ENCODE measurements at regions not wholly inside any gene's neighbourhood (a gene's known extent, or its start where the extent isn't known, plus 50 kb on each side); places are given as distances from the start of the nearest gene placed in this dataset.
"Not testable (repeated sequence)": the region's sequence is repeated elsewhere in the genome, so short reads cannot be mapped to it uniquely, and the experiment has no call there.

DNA sequence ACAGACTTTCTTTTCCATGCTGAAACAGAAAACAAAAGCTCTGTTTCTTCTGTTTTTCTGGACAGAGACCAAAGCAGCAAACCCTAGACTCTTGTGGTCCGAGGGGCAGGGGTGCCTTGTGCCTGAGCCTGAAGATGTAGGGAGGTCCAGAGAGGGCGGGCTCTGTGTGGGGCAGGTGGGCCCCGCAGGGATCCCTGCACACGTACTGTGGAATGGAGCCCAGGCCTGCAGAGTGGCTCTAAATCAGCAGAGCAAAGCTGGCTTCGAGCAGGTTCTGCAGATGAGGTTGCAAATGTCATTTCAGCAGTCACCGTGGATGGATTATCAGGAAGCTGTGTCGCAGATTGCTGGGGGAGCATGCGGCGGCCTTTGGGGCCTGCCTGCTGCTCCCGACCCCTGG lies 438.6 kb downstream of the RNF144A start:
- in situ Hi-C loops (cut with HindIII; ENCODE audit: low pct_unique_long_range_greater_than_20kb, low sequenced_read_pairs): no loop called here

DNA sequence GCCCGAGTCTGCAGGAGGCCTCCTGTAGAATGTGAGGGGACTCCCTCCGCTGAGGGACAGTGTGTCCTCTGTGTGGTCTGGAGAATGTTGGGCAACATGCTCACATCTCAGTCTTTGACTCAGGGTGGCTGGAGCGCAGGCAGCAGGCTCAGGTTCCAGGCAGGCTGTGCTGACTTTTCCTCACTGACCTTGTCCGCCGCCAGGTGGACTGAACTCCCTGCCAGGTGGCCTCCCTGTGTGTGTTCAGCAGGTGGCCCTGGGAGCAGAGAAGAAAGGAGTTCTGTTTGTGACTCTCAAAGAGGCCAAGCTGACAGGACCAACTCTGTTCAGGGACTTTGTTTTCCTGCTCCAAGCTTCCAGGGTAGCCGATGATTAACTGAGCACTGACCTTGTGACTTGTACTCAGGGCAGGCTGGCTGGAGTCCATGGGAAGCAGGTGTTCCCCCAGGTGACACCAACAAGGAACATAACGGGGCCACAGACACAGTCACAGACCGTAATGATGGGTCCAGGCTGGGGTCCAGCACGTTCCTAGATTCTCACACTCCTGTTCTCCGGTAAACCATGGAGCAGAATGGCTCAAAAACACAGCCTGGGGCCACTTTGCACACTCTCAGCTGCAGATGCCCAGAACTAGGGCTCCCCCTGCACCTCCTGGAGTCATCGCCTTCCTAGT lies 439.8 kb downstream of the RNF144A start:
- DNase-seq (ENCODE audit: low read depth in 1 of 2, low spot score in 1 of 2): peak in 1 of 2 experiments; percentile 10
- in situ Hi-C loops (cut with HindIII; ENCODE audit: low pct_unique_long_range_greater_than_20kb, low sequenced_read_pairs): no loop called here
- TF ChIP-seq JUND (IDR thresholded peaks at IDR 0.05; ENCODE audit: low read depth): no peak

More for the DNA sequence above, 438.6 kb downstream of the RNF144A start:
- TF ChIP-seq JUND (IDR thresholded peaks at IDR 0.05; ENCODE audit: low read depth): no peak
- no peak for DNase-seq (ENCODE audit: low read depth in 1 of 2, low spot score in 1 of 2)

DNA sequence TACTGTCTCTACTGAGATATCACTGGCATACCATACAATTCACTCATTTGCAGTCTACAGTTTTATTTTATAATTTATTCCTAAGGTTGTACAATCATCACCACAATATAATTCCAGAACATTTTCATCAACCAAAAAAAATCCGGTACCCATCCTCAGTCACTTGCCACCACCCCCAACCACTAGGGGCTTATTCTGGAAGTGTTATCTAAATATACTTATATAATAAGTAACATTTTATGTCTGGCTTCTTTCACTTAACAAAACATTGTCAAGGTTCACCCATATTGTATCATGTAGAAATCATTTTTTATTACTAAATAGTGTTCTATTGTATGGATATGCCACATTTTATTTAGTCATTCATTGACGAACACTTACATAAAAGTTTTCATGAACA lies 440.8 kb downstream of the RNF144A start:
- in situ Hi-C loops (cut with HindIII; ENCODE audit: low pct_unique_long_range_greater_than_20kb, low sequenced_read_pairs): no loop called here
- no peak for DNase-seq (ENCODE audit: low read depth in 1 of 2, low spot score in 1 of 2)
- TF ChIP-seq JUND (IDR thresholded peaks at IDR 0.05; ENCODE audit: low read depth): no peak

DNA sequence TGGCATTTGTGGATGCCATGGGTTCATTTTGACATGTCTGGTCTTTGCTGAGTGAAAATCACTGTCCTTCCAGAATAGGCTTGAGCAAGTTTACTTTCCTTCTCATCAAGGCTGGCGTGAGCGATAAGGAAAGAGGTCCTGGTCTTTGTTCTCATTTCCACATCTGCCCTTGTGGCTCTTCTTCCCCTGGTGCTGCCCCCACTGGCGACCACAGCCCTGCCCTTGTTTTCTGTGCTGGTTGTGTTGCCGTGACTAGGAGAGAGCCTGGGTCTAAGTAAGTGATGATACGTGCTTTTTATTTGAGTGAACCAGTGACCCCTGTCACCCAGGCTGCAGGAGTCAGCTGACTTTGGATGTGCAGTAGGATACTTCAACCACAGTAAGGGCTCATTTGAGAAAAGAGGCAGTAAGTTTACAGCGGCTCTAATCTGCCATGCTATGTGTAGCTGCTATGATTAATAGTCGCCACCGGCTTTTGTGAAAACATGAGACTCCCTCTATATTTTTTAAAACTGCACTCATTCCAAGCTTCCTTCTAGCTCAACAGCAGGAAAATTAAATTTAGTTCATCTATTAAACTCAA lies 441.7 kb downstream of the RNF144A start:
- no peak for DNase-seq (ENCODE audit: low read depth in 1 of 2, low spot score in 1 of 2)
- in situ Hi-C loops (cut with HindIII; ENCODE audit: low pct_unique_long_range_greater_than_20kb, low sequenced_read_pairs): no loop called here
- TF ChIP-seq JUND (IDR thresholded peaks at IDR 0.05; ENCODE audit: low read depth): no peak

DNA sequence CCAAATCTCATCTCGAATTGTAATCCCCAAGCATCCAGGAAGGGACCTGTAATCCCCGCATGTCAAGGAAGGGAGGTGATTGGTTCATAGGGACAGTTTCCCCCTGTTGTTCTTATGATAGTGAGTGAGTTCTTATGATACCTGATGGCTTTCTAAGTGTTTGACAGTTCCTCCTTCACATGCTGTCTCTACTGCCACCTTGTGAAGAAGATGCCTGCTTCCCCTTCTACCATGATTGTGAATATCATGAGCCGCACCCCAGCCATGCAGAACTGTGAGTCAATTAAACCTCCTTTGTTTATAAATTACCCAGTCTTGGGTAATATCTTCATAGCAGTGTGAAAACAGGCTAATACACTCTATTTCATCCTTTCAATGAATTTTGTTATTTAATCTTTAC lies 446.7 kb downstream of the RNF144A start:
- DNase-seq (ENCODE audit: low read depth in 1 of 2, low spot score in 1 of 2): peak in 1 of 2 experiments; percentile 49
- no peak for TF ChIP-seq JUND (IDR thresholded peaks at IDR 0.05; ENCODE audit: low read depth)
- in situ Hi-C loops (cut with HindIII; ENCODE audit: low pct_unique_long_range_greater_than_20kb, low sequenced_read_pairs): no loop called here

DNA sequence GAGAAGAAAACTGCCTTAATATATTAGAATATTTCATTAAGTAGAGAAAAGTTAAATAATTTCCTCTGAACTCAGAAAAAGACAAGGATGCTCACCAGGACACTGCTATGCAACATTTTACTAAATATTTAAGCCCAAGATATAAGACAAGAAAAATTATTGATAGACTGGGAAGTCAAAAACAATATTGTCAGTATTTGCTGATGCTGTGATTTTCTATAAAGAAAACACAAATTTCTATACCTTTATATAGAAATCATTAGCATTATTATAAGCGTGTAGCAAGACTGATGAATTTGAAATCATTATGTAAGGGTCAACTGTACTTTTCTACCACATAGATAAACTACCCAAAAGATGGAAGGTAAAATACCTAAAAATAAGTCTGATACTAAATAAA lies 451.0 kb downstream of the RNF144A start:
- in situ Hi-C loops (cut with HindIII; ENCODE audit: low pct_unique_long_range_greater_than_20kb, low sequenced_read_pairs): no loop called here
- no peak for TF ChIP-seq JUND (IDR thresholded peaks at IDR 0.05; ENCODE audit: low read depth)
- no peak for DNase-seq (ENCODE audit: low read depth in 1 of 2, low spot score in 1 of 2)

DNA sequence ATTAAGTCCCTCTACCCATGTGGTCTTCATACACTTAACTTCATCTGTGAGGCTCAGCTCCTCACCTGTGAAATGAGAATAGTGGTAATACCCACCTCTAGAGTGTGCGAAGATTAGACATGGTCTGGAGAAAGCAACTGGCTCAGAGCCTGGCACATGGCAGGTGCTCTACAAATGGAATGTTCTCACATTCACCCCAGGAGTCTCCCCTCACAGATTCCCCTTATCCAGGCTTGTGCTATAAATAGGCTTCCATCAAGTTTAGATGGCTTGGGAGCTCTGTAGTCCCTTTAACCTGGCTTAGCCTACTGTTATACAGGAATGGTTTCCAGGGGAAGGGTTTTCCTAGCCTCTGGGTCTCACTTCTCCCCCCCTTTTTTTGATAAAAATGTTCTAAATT lies 455.9 kb downstream of the RNF144A start:
- TF ChIP-seq JUND (IDR thresholded peaks at IDR 0.05; ENCODE audit: low read depth): no peak
- in situ Hi-C loops (cut with HindIII; ENCODE audit: low pct_unique_long_range_greater_than_20kb, low sequenced_read_pairs): no loop called here
- DNase-seq (ENCODE audit: low read depth in 1 of 2, low spot score in 1 of 2): no peak

DNA sequence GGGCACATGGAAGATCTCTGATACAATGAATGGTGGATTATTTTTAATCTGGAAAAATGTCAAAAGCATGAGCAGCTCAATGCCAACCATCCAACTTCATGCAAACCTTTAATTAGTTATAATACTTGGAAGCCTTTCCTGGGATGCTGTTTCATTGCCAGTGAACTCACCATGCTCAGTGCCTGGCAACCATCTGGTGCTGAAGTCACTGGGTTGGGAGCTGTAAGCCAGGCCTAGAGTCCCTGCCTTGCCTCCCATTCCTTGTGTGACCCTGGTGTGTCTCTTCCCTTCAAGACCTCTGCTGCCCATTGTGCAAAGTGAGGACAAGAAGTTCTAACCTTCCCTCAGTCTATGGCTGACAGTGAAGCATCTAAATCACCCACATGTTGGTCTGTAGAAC lies 458.7 kb downstream of the RNF144A start:
- TF ChIP-seq JUND (IDR thresholded peaks at IDR 0.05; ENCODE audit: low read depth): no peak
- in situ Hi-C loops (cut with HindIII; ENCODE audit: low pct_unique_long_range_greater_than_20kb, low sequenced_read_pairs): no loop called here

DNA sequence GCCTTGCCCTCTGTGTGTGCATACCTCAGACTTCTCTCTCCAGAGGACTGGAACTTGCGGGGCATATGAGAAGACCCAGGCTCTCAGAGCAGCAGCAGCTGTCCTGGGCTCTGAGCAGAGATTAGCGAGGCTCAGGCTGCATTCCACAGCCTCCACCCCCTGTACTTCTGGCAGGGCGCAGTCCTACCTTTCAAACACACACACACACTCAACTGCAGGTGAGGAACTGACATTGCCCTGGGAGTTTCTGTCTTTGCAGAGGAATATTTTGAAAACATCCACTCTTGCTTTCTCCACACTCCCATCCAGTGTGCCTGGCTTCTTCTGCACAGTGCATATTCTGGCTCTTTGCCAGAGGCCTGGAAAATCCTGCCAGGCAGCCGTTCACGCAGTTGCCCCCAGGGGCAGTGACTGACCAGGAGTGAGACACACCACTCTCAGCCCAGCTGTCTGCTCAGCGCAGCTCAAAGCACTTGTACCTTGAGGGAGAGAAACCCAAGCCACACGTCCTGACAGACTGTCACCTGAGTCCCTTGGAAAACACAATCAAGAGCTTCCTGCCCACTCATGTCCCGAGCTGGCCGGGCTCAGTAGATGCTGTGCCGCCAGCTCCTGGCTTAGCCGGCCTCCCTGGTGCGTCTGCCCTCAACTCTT lies 460.8 kb downstream of the RNF144A start:
- in situ Hi-C loops (cut with HindIII; ENCODE audit: low pct_unique_long_range_greater_than_20kb, low sequenced_read_pairs): no loop called here
- no peak for TF ChIP-seq JUND (IDR thresholded peaks at IDR 0.05; ENCODE audit: low read depth)
- DNase-seq (ENCODE audit: low read depth in 1 of 2, low spot score in 1 of 2): peak; percentile 24 to 80

More for the DNA sequence above, 458.7 kb downstream of the RNF144A start:
- DNase-seq (ENCODE audit: low read depth in 1 of 2, low spot score in 1 of 2): no peak

DNA sequence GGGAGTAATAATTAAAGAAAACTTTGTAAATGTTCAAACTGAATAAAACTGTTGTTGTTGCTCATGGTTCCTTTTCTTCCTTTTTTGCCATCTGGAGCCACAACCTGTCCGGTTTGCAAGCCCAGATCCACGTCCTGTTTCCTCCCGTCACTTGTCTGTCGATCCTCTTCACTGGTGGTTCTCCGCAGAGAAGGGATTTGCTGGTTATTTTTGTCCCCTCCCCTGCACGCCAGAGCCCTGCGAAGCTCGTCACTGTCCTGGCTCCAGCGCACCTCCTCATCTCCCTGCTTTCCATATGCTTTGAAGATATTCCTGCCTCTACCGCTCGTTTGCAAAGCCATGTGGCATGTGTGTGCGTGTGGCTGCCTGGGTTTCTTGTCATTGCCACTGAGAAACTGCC lies 461.4 kb downstream of the RNF144A start:
- in situ Hi-C loops (cut with HindIII; ENCODE audit: low pct_unique_long_range_greater_than_20kb, low sequenced_read_pairs): no loop called here
- no peak for DNase-seq (ENCODE audit: low read depth in 1 of 2, low spot score in 1 of 2)
- TF ChIP-seq JUND (IDR thresholded peaks at IDR 0.05; ENCODE audit: low read depth): no peak

DNA sequence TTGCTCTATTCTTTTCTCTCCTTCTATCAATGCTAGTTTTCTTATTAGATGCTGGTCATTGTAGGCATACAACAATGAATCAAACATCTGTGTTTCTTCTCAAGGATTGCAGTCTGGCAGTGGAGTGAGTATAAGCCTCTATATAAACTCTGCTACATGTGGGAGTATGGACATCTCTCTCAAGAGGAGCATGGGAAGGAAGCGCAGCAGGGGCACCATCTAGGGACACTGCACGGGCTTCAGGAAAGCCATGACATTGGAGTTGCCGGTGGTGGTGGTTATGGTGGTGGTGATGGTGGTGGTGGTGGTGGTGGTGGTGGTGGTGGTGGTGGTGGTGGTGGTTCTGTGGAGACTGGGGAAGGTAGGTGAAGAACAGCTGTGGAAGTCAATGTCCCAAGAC lies 462.6 kb downstream of the RNF144A start:
- DNase-seq (ENCODE audit: low read depth in 1 of 2, low spot score in 1 of 2): peak in 1 of 2 experiments; percentile 23
- TF ChIP-seq JUND (IDR thresholded peaks at IDR 0.05; ENCODE audit: low read depth): no peak
- in situ Hi-C loops (cut with HindIII; ENCODE audit: low pct_unique_long_range_greater_than_20kb, low sequenced_read_pairs): no loop called here

DNA sequence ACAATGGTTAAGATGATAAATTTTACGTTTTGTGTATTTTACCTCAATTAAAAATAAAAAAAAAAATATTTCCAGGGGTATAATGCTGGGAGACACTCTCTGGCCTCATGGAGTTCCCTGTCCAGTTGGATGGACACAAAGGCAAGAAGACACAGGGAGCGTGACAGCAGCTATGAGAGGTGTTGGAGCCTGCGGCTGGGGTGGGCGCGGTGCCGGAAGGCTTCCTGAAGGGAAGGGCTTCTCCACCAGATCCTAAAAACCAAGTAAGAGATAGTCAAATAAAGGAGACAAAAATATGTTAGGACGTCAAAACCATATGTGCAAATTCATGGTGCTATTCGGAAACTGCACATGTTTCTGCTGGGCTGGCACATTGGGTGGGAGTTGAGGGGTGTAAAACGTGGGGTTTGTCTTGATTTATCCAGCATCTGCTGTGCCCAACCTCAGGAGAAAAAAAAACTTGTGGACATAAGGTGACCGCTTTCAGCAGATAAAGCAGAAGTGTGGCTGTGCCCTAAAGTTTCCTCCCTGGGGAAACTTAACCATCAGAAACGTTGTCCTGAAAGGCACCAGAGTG lies 467.6 kb downstream of the RNF144A start:
- in situ Hi-C loops (cut with HindIII; ENCODE audit: low pct_unique_long_range_greater_than_20kb, low sequenced_read_pairs): no loop called here
- no peak for DNase-seq (ENCODE audit: low read depth in 1 of 2, low spot score in 1 of 2)
- TF ChIP-seq JUND (IDR thresholded peaks at IDR 0.05; ENCODE audit: low read depth): no peak

DNA sequence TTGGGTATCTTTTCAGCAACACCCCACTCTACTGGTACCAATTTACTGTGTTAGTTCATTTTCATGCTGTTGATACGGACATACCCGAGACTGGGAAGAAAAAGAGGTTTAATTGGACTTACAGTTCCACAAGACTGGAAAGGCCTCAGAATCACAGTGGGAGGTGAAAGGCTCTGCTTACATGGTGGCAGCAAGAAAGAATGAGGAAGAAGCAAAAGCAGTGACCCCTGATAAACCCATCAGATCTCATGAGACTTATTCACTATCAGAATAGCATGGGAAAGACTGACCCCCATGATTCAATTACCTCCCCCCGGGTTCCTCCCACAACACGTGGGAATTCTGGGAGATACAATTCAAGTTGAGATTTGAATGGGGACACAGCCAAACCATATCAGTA lies 473.1 kb downstream of the RNF144A start:
- DNase-seq (ENCODE audit: low read depth in 1 of 2, low spot score in 1 of 2); in situ Hi-C loops (cut with HindIII; ENCODE audit: low pct_unique_long_range_greater_than_20kb, low sequenced_read_pairs): not testable (repeated sequence)

Data from T47D (cell line).